NOMO-1 treated with dmso at 0.1 percent for 144 hours (cell line): ENCODE measurements at regions not wholly inside any gene's neighbourhood (a gene's known extent, or its start where the extent isn't known, plus 50 kb on each side); places are given as distances from the start of the nearest gene placed in this dataset.
"Not testable (repeated sequence)": the region's sequence is repeated elsewhere in the genome, so short reads cannot be mapped to it uniquely, and the experiment has no call there.

Experiments
- DNase-seq: peaks from one replicate; lab custom pipeline; 2025; ENCODE audit not compliant: unreplicated experiment; lab: John Stamatoyannopoulos, UW

- no peak for DNase-seq
Measured at GRCh38 chr9:106038266-106039001, 344.1 kb downstream of the TMEM38B start.

DNA sequence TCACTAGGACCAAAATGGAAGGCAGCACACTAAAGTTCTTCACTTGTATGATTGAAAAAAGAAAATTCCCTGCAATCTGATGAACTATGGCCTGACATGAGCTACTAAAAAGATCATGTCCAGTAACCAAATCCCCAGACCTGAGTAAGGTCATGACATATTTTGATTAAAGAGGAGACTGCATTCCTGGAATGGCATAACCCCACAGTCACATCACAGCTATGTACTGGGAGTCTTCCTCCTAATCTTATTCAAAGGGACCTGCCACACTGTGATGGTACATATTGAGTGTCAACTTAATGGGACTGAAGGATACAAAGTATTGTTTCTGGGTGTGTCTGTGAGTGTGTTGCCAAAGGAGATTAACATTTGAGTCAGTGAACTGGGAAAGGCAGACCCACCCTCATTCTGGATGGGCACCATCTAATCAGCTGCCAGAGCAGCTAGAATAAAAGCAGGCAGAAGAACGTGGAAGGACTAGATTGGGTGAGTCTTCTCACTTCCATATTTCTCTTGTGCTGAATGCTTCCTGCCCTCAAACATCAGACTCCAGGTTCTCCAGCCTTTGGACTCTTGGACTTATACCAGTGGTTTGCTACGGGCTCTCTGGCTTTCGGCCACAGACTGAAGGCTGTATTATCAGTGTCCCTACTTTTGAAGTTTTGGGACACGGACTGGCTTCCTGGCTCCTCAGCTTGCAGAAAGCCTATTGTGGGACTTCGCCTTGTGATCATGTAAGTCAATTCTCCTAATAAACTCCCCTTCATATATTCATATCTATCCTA, 345.0 kb downstream of the TMEM38B start:
- DNase-seq, result no peak

- not testable (repeated sequence) for DNase-seq
Measured at GRCh38 chr9:106041920-106042319, 347.6 kb downstream of the TMEM38B start.

DNA sequence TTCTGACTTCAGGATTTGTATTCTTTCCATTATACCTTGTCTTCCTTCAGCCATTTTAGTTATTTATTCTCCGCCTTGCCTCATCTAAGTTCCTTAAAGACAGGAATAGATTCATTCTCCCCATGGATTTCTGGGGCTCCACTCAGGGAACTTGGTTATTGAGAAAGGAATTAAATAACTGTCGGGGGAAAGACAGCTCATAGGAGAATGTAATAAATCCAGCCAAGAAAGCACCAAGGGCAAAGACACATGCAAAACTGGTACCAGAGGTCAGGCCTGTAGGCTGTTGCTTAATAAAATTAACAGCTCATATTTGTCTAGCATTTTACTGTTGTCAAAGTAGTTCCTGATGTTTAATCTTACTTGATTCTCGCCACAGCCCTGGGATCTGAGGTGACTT, 357.2 kb downstream of the TMEM38B start:
- no peak for DNase-seq

GRCh38 chr9:106052166-106052565, 357.8 kb downstream of the TMEM38B start:
- no peak for DNase-seq

- no peak for DNase-seq
Measured at GRCh38 chr9:106052735-106053134, 358.4 kb downstream of the TMEM38B start.

DNA sequence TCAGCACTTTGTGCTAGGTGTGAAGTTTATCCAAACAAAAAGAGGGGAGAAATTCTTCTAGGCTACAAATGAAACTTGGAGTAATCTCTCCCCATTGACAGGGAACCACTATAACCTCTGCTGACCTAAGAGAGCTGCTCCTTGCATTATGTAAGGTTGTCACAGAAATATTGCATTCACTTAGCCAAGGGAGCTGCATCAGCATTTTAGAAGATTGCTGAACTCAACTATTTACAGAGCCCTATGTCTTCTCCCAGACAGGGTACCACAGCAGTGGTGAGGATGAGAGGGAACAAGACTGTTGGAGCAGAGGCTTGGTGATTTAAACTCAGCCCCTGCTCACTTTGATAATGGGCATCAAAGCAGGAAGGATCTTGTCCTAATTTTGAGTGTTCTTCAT, 362.0 kb downstream of the TMEM38B start:
- no peak for DNase-seq

GRCh38 chr9:106058460-106058859, 364.1 kb downstream of the TMEM38B start:
- DNase-seq, result no peak

DNA sequence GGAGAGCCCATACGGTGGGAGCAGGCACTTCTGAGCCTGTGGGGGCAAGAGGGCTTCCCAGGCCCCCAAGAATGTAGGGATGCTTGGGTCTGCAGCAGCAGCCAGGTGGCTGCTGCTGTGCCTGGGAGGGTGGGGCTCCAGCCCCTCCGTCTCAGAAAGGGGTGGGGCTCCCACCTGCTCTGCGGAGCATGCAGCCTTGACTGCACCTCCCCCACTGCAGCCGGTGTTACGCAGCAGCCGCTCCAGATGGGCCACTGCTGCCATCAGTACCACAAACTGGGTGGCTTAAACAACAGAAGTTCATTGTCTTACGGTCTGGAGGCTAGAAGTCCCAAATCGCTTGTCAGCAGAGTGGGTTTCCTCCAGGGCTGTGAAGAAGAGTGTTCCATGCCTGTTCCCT, 365.5 kb downstream of the TMEM38B start:
- DNase-seq, result no peak

- DNase-seq, result no peak
Measured at GRCh38 chr9:106060885-106061284, 366.5 kb downstream of the TMEM38B start.

DNA sequence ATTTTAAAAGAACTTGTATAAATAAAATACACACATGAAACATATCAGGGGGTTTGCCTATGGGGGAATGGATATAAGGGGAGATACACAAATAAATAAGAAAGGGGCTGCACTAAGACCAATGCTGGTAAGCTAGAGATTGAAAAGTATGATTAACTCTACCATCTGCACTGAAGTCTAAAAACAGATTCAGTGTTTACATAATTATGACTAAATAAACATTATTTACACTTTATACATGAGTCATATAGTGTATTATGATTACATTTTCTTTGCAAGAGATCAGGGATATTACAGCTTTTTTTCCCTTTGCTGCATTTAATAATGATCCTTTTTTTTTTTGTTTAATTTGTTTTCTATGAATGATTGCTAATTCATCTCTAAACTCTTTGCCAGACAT, 367.9 kb downstream of the TMEM38B start:
- DNase-seq, result no peak

GRCh38 chr9:106065136-106065535, 370.8 kb downstream of the TMEM38B start:
- no peak for DNase-seq

GRCh38 chr9:106065579-106066214, 371.4 kb downstream of the TMEM38B start:
- no peak for DNase-seq

DNA sequence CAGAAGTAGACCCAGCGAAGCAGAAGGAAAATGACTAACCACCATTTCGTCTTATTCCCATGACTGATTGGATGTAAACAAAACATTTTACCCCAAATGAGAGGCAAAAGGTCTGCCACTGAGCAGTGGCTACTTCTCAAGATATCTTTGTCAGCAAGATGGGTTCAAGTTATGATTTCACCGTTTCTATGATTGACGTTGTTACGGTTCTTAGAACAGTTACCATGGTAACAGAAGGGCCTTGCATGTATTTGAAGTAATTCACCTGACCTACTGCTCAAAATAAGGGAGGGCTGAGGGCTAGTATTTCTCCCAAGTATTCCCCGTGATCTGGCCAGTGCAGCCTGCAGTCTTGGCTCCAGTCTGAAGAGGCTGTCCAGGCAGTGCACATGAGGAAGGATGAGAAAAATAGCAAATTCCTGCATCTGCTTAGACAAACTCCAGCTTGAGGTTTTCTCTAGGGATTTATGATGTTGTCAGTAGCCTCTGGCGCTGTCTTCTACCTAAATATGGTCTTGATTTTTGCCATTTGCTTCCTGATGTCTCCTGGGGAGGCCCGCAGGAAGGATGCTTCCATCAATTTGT, 372.7 kb downstream of the TMEM38B start:
- no peak for DNase-seq

DNA sequence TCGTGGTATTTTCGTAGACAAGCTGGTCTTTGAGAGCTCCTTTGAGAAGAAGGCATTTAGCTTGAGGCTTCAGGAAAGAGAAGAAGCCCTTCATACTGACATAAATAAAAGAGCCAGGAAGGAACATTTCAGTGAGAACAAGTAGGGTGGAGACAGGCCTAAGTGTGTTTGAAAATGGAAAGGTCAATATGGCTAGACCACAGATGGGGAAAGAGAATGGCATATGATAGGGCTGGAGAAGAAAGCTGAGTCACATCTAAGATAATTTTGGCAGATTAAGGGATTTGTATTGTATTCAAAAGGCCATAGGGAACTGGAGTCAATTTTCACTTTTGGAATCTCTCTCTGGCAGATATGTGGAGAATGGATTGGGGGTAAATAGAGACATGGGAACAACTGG, 374.9 kb downstream of the TMEM38B start:
- DNase-seq, result no peak

DNA sequence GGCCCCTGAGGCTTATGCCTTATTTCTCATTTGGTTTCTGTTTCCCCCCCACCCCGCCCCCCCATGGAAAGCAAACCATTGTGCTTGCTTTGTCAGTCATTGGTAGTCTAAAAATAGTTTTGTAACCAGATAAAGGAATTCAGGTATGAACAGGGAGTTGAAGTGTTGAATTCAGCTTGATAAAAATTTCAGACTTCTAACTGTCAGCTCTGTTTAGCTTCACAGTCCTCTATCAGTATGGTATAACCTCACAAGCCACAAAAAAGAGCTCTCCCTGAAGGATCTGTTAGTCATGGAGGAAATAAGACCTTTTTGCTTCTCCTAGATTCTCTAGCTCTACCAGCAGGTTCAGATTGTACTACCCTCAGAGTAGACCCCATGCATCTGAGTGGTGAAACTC, 378.1 kb downstream of the TMEM38B start:
- no peak for DNase-seq

DNA sequence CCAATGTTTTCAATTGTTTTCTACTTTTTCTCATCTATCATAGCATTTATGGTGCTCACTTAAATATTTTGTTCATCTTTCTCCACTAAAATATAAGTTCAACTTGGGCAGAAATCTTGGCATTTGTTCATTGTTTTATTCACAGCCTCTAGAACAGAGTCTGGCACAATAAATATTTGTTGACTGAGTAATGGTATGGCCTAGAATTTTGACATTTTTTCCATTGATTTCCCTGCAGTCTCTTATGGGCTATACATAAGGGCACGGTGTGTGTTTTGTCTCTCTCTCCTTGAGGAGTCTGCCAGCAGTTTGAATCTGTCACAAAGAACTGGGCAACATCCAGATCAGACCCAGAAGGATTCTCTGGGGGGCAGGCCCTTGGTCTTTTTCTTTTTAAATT, 379.7 kb downstream of the TMEM38B start:
- DNase-seq, result no peak

- no peak for DNase-seq
Measured at GRCh38 chr9:106075236-106075959, 381.1 kb downstream of the TMEM38B start.

GRCh38 chr9:106075960-106076327, 381.6 kb downstream of the TMEM38B start:
- DNase-seq, result no peak

- DNase-seq, result no peak
Measured at GRCh38 chr9:106076711-106077110, 382.4 kb downstream of the TMEM38B start.

DNA sequence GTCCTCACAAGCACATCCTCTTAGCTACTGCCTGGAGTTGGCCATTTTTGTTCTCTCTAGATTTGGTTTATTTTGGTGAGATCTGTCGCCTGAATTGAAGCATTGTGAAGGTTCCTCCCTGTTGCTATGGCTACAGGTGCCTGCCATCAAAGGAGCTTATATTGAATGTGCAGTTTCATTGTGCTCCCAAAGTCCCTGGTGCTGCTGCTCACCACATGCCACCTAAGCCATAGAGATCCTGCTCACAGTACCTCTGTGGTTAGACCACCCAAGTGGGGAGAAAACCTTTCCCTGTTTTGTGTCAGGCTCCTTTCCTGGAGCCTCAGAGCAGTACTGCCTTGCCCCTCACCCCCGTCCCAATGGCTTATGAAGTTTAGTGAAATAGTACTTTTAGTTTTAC, 383.4 kb downstream of the TMEM38B start:
- no peak for DNase-seq
